Stimulated activated CD8-positive, alpha-beta memory T cell treated with anti-CD3 and anti-CD28 coated beads, Interleukin-15, amount 100 ng/mL, for 4 hours (primary cell): ENCODE measurements at regions not wholly inside any gene's neighbourhood (a gene's known extent, or its start where the extent isn't known, plus 50 kb on each side); places are given as distances from the start of the nearest gene placed in this dataset.
"Not testable (repeated sequence)": the region's sequence is repeated elsewhere in the genome, so short reads cannot be mapped to it uniquely, and the experiment has no call there.

Experiments
- DNase-seq, 2 donors: peaks; one replicate each; pipeline ENCODE4 v3.0.0-alpha.2; 2020; ENCODE audit warnings: low read depth in 2 of 2

DNA sequence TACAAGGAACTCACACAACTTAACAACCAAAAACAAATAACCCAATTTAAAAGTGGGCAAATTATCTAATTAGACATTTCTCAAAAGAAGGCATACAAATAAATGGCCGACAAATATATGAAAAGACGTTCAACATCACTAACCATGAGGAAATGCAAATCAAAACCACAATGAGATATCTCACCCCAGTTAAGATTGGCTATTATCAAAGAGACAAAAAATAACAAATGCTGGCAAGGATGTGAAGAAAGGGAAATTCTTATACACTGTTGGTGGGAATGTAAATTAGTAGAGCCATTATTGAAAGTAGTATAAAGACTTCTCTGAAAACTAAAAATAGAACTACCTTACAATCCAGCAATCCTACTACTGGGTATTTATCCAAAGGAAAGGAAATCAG lies 96.7 kb upstream of the SIRPG start:
- DNase-seq, result no peak

GRCh38 chr20:1752045-1752444 lies 94.5 kb upstream of the SIRPG start:
- no peak for DNase-seq

DNA sequence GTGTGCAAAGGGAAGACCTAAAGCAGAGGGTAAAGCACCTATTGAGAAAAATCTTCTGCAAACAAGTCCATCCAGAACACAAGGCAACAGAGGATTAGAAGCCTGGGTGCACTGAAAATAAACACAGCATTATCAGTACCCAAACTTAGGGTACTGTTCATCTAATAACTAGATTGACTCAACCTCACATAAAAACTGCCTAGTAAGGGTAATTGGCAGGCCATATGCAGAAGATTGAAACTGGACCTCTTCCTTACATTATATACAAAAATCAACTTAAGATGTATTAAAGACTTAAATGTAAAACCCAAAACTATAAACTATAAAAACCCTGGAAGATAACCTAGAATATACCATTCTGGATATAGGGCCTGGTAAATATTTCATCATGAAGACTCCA lies 91.2 kb upstream of the SIRPG start:
- no peak for DNase-seq

GRCh38 chr20:1747953-1748577 lies 90.5 kb upstream of the SIRPG start:
- DNase-seq, result no peak

- not testable (repeated sequence) for DNase-seq
Observed at GRCh38 chr20:1742049-1742434, 84.5 kb upstream of the SIRPG start.

DNA sequence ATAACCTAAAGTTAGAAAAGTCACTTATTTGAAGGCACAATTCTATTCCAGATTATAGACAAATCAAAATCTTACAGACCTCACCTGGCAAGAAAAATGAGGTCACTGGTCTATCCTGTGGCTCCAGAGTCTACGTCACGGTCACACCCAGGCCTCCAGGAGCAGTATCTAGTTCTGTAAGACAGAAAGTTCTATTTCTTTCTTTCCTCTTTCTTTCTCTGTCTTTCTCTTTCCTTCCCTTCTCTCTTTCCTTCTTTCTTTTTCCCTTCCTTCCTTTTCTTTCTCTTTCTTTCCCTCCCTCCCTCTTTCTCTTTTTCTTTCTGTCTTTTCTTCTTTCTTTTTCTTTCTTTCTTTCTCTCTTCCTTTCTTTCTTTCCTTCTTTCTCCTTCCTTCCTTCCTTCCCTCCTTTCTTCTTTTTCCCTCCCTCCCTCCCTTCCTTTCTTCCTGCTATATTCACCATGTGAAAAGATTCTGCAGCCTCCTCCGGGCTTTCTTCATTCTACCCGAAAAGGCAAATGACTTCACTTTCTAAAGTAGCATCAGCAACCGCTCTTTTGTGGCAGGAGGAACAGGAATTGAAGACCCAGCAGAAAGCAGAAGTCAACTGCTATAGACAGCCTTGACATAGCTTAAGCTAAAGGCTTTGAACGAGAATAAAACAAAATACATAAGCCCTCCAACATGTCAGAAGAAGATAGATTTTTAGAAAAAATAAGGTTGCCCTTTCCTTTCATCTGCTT lies 83.9 kb upstream of the SIRPG start:
- no peak for DNase-seq

GRCh38 chr20:1737134-1737533 lies 79.6 kb upstream of the SIRPG start:
- no peak for DNase-seq

- no peak for DNase-seq
Observed at GRCh38 chr20:1735417-1736089, 78.0 kb upstream of the SIRPG start.

- peak in 1 of 2 donors; percentile 17 for DNase-seq
Observed at GRCh38 chr20:1734269-1734858, 76.8 kb upstream of the SIRPG start.

GRCh38 chr20:1731828-1732375 lies 74.3 kb upstream of the SIRPG start:
- peak in 1 of 2 donors; percentile 20 for DNase-seq

GRCh38 chr20:1730981-1731711 lies 73.6 kb upstream of the SIRPG start:
- not testable (repeated sequence) for DNase-seq

DNA sequence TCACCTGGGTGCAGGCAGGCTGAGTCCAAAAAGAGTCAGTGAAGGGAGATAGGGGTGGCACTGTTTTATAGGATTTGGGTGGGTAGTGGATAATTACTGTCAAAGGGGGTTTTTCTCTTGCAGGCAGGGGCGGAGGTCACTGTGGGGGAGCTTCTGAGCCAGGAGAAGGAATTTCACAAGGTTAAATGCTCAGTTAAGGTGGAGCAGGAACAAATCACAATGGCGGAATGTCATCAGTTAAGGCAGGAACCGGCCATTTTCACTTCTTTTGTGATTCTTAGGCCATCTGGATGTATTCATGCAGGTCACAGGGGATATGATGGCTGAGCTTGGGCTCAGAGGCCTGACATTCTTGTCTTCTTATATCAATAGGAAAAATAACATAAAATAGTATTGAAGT lies 69.7 kb upstream of the SIRPG start:
- not testable (repeated sequence) for DNase-seq

GRCh38 chr20:1724901-1725300 lies 67.3 kb upstream of the SIRPG start:
- no peak for DNase-seq

DNA sequence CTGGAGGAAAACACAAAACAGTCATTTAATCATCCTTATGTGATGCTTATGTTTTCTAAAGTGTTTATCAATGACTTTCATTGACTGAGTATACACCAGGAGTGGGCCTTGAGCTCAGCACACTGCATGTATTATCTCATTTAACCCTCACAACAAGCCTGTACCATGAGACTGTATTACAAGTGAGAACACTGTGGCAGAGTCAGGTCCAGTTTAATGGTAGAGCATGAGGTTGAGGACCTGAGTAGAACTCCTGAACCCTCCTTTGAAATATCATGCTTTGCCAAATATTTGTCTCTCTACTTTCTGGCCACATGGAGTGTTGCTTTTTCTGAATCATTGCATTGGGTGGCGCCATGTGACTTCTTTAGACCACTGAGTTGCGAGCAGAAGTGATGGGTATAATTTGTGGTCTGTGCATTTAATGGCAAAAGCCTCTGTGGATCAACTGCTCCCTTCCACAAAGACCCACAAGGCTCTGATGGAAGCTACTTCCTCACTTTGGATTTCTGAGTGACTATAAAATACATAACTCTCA lies 65.0 kb upstream of the SIRPG start:
- no peak for DNase-seq

GRCh38 chr20:1721687-1722512 lies 64.3 kb upstream of the SIRPG start:
- no peak for DNase-seq

DNA sequence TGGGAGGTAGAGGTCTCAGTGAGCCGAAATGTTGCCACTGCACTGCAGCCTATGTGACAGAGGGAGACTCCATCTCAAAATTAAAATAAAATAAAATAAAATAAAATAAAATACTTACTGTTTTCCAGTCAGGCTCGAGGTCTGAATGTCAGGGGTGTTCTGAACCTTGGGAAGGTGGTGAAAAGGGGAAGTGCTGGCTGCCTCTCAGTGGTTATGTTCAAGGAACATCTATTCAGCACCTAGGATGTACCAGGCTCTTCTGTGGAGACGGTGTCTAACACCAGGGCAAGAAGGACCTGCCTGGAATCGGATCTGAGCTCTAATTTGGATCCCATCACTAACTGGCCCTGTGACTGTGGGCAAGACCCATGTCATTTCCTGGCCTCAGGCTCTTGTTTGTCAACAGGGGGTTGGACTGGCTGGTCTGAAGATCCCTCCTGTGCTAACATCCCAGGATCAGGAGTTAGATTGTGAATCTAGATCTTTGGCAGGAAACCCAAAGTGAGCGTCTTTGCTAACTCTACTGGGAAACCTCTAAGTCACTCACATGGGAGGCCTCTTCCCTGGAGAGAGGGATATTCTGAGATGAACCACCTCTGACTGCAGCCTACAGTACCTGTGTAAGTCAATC lies 63.4 kb upstream of the SIRPG start:
- no peak for DNase-seq

DNA sequence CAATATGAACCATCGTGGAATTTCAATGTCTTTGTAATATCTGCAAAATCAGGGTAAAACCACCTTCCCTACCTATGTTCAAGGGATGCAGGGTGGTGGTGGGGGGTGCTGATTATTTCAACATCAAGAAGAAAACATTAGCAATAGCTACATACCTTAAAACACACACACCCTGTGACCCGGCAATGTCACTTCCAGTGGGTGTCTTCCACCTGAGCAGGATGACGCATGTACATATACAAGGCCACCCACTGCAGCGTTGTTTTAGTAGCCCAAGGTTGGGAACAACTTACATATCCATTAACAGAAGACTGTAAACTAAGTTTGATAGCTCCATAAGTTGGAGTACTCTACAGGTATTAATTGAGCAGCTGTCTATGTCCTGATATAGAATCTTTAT lies 62.6 kb upstream of the SIRPG start:
- DNase-seq, result no peak

DNA sequence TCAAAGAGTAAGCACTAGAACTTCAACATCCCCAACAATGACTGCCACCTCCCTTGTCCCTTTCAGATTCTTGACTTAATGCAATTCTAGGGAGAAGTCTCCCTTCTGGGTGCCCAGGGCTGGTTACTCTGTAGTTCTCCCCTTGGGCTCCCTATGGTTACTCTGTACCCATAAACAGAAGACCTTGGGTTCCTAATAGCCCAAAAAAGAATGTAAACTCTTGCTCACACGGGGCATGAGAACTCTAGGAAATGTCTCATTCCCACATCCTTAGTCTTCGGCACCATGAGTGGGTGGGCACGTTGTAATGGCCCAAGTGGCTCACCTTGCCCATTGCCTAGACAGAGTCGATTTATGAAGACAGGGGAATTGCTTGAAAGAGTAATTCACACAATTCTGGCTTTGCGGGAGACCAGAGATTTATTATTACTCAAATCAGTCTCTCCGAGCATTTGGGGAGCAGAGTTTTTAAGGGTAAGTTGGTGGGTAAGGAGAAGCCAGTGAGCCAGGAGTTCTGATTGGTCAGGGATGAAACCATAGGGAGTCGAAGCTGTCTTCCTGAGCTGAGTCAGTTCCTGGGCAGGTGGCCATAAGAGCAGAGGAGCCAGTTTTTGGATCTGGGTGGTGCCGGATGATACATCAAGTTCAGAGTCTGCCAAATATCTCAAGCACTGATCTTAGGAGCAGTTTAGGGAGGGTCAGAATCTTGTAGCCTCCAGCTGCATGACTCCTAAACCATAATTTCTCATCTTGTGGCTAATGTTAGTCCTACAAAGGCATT lies 61.2 kb upstream of the SIRPG start:
- no peak for DNase-seq
